Activated CD8-positive, alpha-beta memory T cell treated with anti-CD3 and anti-CD28 coated beads, Interleukin-2, amount 10 ng/mL, durations not matched to agents 7 days and 5 days (primary cell): ENCODE measurements at regions not wholly inside any gene's neighbourhood (a gene's known extent, or its start where the extent isn't known, plus 50 kb on each side); places are given as distances from the start of the nearest gene placed in this dataset.
"Not testable (repeated sequence)": the region's sequence is repeated elsewhere in the genome, so short reads cannot be mapped to it uniquely, and the experiment has no call there.

ENCODE experiments used
- ATAC-seq: fragments of 150-1000 bp; cut with Tn5 transposase; one replicate; pipeline ENCODE4 v1.10.0; 2021; ENCODE audit warnings: moderate library complexity
- CTCF ChIA-PET: fragments of 350-600 bp; sonication (Branson Sonifier 250); formaldehyde crosslinking; loops from one replicate; lab custom pipeline; 2021; ENCODE audit warnings: antibody characterized with exemption; lab: Charles Lee
- DNase-seq: peaks from one replicate; pipeline ENCODE4 v3.0.0-alpha.2; 2020
- H3K27ac Mint-ChIP-seq: one replicate; pipeline ENCODE4 v1.8.0; 2021; ENCODE audit warnings: mild to moderate bottlenecking, mixed read lengths
- H3K27me3 Mint-ChIP-seq: one replicate; pipeline ENCODE4 v1.8.0; 2021; ENCODE audit warnings: mixed read lengths
- H3K36me3 Mint-ChIP-seq: one replicate; pipeline ENCODE4 v1.8.0; 2021; ENCODE audit warnings: mild to moderate bottlenecking, mixed read lengths
- H3K4me1 Mint-ChIP-seq: one replicate; pipeline ENCODE4 v1.8.0; 2021; ENCODE audit warnings: mixed read lengths
- H3K4me3 Mint-ChIP-seq: one replicate; pipeline ENCODE4 v1.8.0; 2021; ENCODE audit warnings: mild to moderate bottlenecking, moderate library complexity, mixed read lengths
- H3K9me3 Mint-ChIP-seq: one replicate; pipeline ENCODE4 v1.8.0; 2022; ENCODE audit warnings: low read depth, mixed read lengths

- H3K27ac Mint-ChIP-seq, DNase-seq, H3K36me3 Mint-ChIP-seq, CTCF ChIA-PET, H3K4me3 Mint-ChIP-seq, ATAC-seq, H3K9me3 Mint-ChIP-seq, H3K27me3 Mint-ChIP-seq, H3K4me1 Mint-ChIP-seq: not testable (repeated sequence)
Observed at GRCh38 chr2:37744961-37745360, 73.5 kb upstream of the CDC42EP3 start.

DNA sequence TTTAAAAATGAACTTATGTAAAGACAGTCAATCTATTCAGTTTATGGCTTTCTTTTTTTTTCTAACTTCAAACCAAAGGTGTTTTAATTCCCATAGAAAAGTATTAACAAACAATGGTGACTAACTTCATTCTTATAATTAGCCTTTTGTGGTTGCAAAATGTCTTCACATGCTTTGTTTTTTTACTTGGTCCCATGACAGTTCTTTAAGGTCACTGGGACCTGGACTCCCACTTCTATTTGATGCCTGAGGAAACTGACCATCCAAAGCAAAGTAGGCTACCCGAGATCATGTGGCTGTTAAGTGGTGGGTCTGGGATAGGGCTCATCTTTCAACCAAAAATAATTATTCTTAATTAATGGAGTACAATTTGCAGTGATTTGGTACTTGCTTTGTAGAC lies 74.6 kb upstream of the CDC42EP3 start:
- H3K27ac Mint-ChIP-seq, H3K9me3 Mint-ChIP-seq, H3K4me3 Mint-ChIP-seq, H3K36me3 Mint-ChIP-seq, CTCF ChIA-PET, H3K4me1 Mint-ChIP-seq, DNase-seq, H3K27me3 Mint-ChIP-seq, ATAC-seq: not testable (repeated sequence)

GRCh38 chr2:37746883-37747282 lies 75.4 kb upstream of the CDC42EP3 start:
- no peaks in the 10 kb centered on the region for H3K36me3 Mint-ChIP-seq
- H3K27ac Mint-ChIP-seq, result no peak overlapping the region
- ATAC-seq (no peak), DNase-seq (no peak)
- no peak overlapping the region for H3K4me3 Mint-ChIP-seq
- H3K4me1 Mint-ChIP-seq, result no peaks in the 10 kb centered on the region
- no peaks in the 10 kb centered on the region for H3K9me3 Mint-ChIP-seq
- no peaks in the 10 kb centered on the region for H3K27me3 Mint-ChIP-seq
- CTCF ChIA-PET, result no interaction called here

DNA sequence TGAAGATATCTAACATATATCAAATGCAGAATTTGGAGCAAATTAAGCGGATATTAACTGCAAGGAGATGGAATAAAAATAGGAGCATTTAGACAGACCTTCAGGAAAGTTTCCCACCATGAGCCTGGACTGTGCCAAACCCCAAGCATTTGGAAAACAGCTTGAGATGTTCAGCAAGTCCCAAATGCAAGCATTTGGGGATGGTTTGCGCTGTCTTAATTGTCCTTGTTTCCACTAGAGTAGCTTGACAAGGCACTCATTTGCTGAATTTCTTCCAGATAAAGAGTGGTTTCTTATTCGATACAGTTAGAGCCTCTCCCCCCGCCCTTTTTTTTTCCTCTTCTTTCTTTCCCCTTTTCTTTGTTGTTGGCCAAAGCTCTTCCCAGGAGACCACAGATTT lies 77.1 kb upstream of the CDC42EP3 start:
- no peak for DNase-seq
- Mint-ChIP-seq H3K27ac (no peak overlapping the region), H3K27me3 (no peaks in the 10 kb centered on the region), H3K9me3 (no peaks in the 10 kb centered on the region), H3K4me1 (no peaks in the 10 kb centered on the region), H3K36me3 (no peaks in the 10 kb centered on the region), H3K4me3 (no peak overlapping the region)
- CTCF ChIA-PET, result no interaction called here
- no peak for ATAC-seq

- H3K27me3 Mint-ChIP-seq, H3K27ac Mint-ChIP-seq, H3K4me1 Mint-ChIP-seq, DNase-seq, H3K4me3 Mint-ChIP-seq, CTCF ChIA-PET, ATAC-seq, H3K9me3 Mint-ChIP-seq, H3K36me3 Mint-ChIP-seq: not testable (repeated sequence)
Observed at GRCh38 chr2:37750286-37750685, 78.8 kb upstream of the CDC42EP3 start.

- H3K4me3 Mint-ChIP-seq, result no peak overlapping the region
- CTCF ChIA-PET, result no interaction called here
- no peaks in the 10 kb centered on the region for H3K36me3 Mint-ChIP-seq
Observed at GRCh38 chr2:37752766-37753165, 81.3 kb upstream of the CDC42EP3 start.

DNA sequence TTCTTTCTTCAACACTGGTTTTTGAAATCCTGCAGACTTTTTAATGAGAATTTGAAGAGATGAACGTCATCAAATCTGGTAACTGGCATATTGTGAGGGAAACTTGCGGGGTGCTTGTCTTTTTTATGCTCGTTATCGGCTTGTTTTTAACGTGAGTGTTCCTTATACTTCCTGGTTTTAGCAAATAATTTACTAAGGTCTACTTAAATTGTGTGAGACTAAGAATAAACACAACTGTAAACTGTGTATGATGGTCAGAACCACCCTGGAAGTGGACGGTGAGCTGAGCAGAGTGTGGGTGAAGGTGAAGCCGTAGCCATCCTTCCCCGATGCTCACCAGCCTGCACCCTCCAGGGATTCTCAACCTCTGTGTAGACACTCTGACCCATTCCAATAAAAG lies 82.3 kb upstream of the CDC42EP3 start:
- DNase-seq (no peak), ATAC-seq (no peak)
- Mint-ChIP-seq H3K9me3 (no peaks in the 10 kb centered on the region), H3K36me3 (no peaks in the 10 kb centered on the region), H3K27me3 (no peaks in the 10 kb centered on the region), H3K4me3 (no peak overlapping the region), H3K27ac (no peak overlapping the region), H3K4me1 (no peaks in the 10 kb centered on the region)
- CTCF ChIA-PET, result no interaction called here

More at GRCh38 chr2:37752766-37753165, 81.3 kb upstream of the CDC42EP3 start:
- Mint-ChIP-seq H3K27ac (no peak overlapping the region), H3K4me1 (no peaks in the 10 kb centered on the region), H3K9me3 (no peaks in the 10 kb centered on the region), H3K27me3 (no peaks in the 10 kb centered on the region)
- ATAC-seq, result no peak
- DNase-seq, result no peak

DNA sequence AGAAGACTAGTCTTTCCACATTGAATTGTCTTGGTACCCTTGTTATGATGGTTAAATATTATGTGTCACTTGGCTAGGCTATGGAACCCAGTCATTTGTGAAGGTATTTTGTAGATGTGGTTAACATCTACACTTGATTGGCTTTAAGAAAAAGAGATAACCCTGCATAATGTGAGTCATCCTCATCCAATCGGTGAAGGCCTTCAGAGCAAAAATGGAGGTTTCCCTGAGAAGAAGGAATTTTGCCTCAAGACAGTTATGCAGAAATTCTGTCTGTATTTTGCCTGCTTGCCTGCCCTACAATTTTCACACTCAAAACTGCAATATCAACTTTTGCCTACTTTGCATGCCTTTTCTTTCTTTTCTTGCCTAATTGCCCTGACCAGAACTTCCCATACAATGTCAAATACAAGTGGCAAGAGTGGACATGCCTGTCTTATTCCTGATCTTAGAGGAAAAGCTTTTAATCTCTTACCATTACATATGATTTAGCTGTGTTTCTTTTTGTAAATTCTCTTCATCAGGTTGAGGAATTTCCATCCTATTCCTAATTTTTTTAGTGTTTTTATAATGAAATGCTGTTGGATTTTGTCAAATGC lies 84.6 kb upstream of the CDC42EP3 start:
- CTCF ChIA-PET, H3K4me1 Mint-ChIP-seq, H3K27ac Mint-ChIP-seq, H3K4me3 Mint-ChIP-seq, H3K36me3 Mint-ChIP-seq, DNase-seq, H3K27me3 Mint-ChIP-seq, ATAC-seq, H3K9me3 Mint-ChIP-seq: not testable (repeated sequence)

DNA sequence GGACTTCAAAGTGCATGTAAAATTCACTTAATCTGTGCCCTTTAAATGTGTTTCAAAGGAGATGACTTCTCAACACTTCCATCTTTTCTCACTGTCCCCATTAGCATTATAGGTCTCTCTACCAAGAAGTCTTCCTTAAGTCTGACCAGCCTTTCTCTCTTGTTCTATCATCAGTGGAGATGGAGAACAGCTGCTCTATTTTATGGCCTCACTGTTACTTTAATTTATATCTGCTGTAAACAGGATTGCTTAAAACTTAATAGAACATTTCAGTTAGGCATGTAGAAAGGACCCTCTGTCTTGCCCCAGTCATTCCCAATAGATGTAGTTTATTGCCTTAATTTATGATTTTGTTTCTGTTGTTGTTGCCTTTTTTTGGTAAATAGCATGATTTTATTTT lies 86.0 kb upstream of the CDC42EP3 start:
- CTCF ChIA-PET, H3K36me3 Mint-ChIP-seq: not testable (repeated sequence)

DNA sequence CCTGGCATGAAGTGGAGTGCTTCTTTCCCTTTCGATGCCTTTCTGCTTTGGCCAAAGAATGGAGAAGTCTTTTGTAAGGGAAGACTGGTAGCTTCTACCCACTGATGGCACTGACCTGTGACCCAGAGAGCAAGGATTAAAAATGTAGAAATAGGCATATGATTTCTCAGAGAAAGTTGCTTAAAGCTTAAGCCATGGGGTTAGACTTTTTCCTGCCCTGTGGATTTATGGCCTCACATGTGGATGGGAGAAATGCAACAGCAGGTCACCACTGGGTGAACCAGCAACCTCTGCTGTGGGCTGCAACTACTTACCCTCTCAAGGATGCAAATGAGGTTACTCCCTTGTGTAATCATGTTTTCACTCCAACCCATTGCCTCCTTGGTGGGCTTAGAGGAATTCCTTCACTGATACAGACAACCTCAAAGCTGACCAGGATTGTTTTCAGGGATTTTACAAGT lies 86.7 kb upstream of the CDC42EP3 start:
- H3K4me1 Mint-ChIP-seq, DNase-seq, ATAC-seq, CTCF ChIA-PET, H3K9me3 Mint-ChIP-seq, H3K27ac Mint-ChIP-seq, H3K36me3 Mint-ChIP-seq, H3K27me3 Mint-ChIP-seq, H3K4me3 Mint-ChIP-seq: not testable (repeated sequence)

More for the DNA sequence above, 86.0 kb upstream of the CDC42EP3 start:
- H3K27me3 Mint-ChIP-seq, ATAC-seq, H3K27ac Mint-ChIP-seq, DNase-seq, H3K4me3 Mint-ChIP-seq, H3K4me1 Mint-ChIP-seq, H3K9me3 Mint-ChIP-seq: not testable (repeated sequence)

- H3K27ac Mint-ChIP-seq, H3K27me3 Mint-ChIP-seq, H3K4me3 Mint-ChIP-seq, H3K4me1 Mint-ChIP-seq, H3K36me3 Mint-ChIP-seq, DNase-seq, ATAC-seq, H3K9me3 Mint-ChIP-seq: not testable (repeated sequence)
- CTCF ChIA-PET, result interaction anchor here (1.2 kb wide), 1 partner anchor 345 kb away, joined by 3 read pairs; no protein-coding TSS in a partner anchor
Observed at GRCh38 chr2:37759989-37760388, 88.5 kb upstream of the CDC42EP3 start.

- CTCF ChIA-PET, result interaction anchor here (1.2 kb wide), 1 partner anchor 346 kb away, joined by 3 read pairs; no protein-coding TSS in a partner anchor
- Mint-ChIP-seq H3K27me3 (no peaks in the 10 kb centered on the region), H3K27ac (no peak overlapping the region), H3K9me3 (no peaks in the 10 kb centered on the region), H3K4me1 (peaks cover 4% of the 10 kb centered on the region), H3K4me3 (no peak overlapping the region), H3K36me3 (peaks cover 2% of the 10 kb centered on the region)
- DNase-seq (no peak), ATAC-seq (no peak)
Observed at GRCh38 chr2:37760471-37760870, 89.0 kb upstream of the CDC42EP3 start.

- DNase-seq, H3K4me3 Mint-ChIP-seq, H3K9me3 Mint-ChIP-seq, CTCF ChIA-PET, H3K36me3 Mint-ChIP-seq, H3K4me1 Mint-ChIP-seq, H3K27me3 Mint-ChIP-seq, H3K27ac Mint-ChIP-seq, ATAC-seq: not testable (repeated sequence)
Observed at GRCh38 chr2:37762281-37762680, 90.8 kb upstream of the CDC42EP3 start.

DNA sequence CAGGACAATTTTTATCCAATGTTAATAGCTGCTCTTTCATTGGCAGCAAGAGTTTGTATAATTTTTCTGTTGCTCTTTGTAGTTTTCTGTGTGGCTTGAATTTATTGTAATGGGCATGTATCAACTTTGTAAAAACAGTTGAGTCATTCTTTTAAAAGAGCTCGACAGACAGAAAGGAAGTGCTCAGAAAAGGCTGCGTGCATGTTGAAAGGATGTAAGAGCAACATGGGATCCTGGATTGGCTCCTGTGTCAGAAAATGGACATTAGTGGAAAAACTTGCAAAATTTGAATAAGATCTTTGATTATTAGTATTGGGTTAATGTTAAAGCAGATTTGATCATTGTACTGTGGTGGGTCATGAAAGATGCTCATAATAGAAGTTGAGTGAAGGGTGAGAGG lies 93.3 kb upstream of the CDC42EP3 start:
- ATAC-seq (no peak), DNase-seq (no peak)
- Mint-ChIP-seq H3K9me3 (no peaks in the 10 kb centered on the region), H3K27me3 (no peaks in the 10 kb centered on the region), H3K4me1 (peaks cover 9% of the 10 kb centered on the region), H3K36me3 (peaks cover 4% of the 10 kb centered on the region), H3K4me3 (no peak overlapping the region), H3K27ac (no peak overlapping the region)
- CTCF ChIA-PET, result interaction anchor here (2.2 kb wide), 1 partner anchor 368 kb away, joined by 5 read pairs; no protein-coding TSS in a partner anchor
